ENCODE measurements at regions not wholly inside any gene's neighbourhood (a gene's known extent, or its start where the extent isn't known, plus 50 kb on each side); places are given as distances from the start of the nearest gene placed in this dataset.

DNA sequence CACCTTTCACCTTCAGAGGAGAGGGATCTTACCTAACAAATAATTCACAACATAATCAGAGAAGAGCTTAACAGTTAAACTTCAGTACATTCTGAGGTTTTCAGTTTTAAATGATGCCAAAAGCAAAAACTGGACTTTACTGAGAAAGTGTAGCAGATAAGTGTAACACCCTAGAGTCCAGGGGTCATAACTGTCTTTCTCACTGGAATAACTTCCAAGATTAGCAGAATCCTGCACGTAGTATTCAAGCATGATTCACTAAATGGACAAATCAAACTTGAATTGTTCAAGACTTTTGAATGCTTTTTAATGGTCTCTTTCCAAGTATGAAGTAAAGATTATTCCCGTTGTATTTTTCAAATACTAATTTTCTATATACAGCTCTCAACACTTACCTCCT lies 180.1 kb upstream of the NREP start:
- H3K36me3 Mint-ChIP-seq (ENCODE audit: insufficient read depth, unreplicated experiment), result no peaks in the 10 kb centered on the region
- no TSS peak for BruUV-seq (replicated peaks)
- no peaks in the 10 kb centered on the region for H3K9me3 Mint-ChIP-seq (ENCODE audit: unreplicated experiment)
- POLR2A ChIA-PET, result no interaction called here
- CTCF ChIA-PET, result no interaction called here
- no peak overlapping the region for H3K4me3 Mint-ChIP-seq (ENCODE audit: unreplicated experiment)
- H3K27ac Mint-ChIP-seq (ENCODE audit: unreplicated experiment), result no peak overlapping the region
- no peaks in the 10 kb centered on the region for H3K27me3 ChIP-seq (replicated peaks; ENCODE audit: control insufficient read depth, insufficient read depth, low read length)
- no peak for TF ChIP-seq CTCF (IDR thresholded peaks at IDR 0.05; ENCODE audit: insufficient read depth in 1 of 2, low read depth in 1 of 2, low read length in 1 of 2, severe bottlenecking in 1 of 2, unreplicated experiment in 1 of 2)
- DNase-seq, result no peak
- H3K4me3 ChIP-seq (ENCODE audit: low read depth, low read length), result no peak overlapping the region
- no peaks in the 10 kb centered on the region for H3K9me3 ChIP-seq
- H3K27me3 Mint-ChIP-seq (ENCODE audit: insufficient read depth, unreplicated experiment), result peaks cover 2% of the 10 kb centered on the region
- peaks cover 7% of the 10 kb centered on the region for H3K4me1 Mint-ChIP-seq (ENCODE audit: low read depth, unreplicated experiment)
- intact Hi-C loops (cut with micrococcal nuclease; ENCODE audit: unreplicated experiment), result no loop called here
- no peaks in the 10 kb centered on the region for H3K36me3 ChIP-seq (ENCODE audit: control insufficient read depth, insufficient read depth, low read length)
- H3K4me1 ChIP-seq, result no peaks in the 10 kb centered on the region

- H3K36me3 ChIP-seq (ENCODE audit: control insufficient read depth, insufficient read depth, low read length), result no peaks in the 10 kb centered on the region
- intact Hi-C loops (cut with micrococcal nuclease; ENCODE audit: unreplicated experiment), result no loop called here
- ChIA-PET CTCF (no interaction called here), POLR2A (no interaction called here)
- no peak for TF ChIP-seq CTCF (IDR thresholded peaks at IDR 0.05; ENCODE audit: insufficient read depth in 1 of 2, low read depth in 1 of 2, low read length in 1 of 2, severe bottlenecking in 1 of 2, unreplicated experiment in 1 of 2)
- Mint-ChIP-seq H3K27me3 (ENCODE audit: insufficient read depth, unreplicated experiment) (peaks cover 2% of the 10 kb centered on the region), H3K4me1 (ENCODE audit: low read depth, unreplicated experiment) (peaks cover 7% of the 10 kb centered on the region), H3K36me3 (ENCODE audit: insufficient read depth, unreplicated experiment) (no peaks in the 10 kb centered on the region), H3K4me3 (ENCODE audit: unreplicated experiment) (no peak overlapping the region), H3K9me3 (ENCODE audit: unreplicated experiment) (no peaks in the 10 kb centered on the region), H3K27ac (ENCODE audit: unreplicated experiment) (no peak overlapping the region)
- H3K4me3 ChIP-seq (ENCODE audit: low read depth, low read length), result no peak overlapping the region
- H3K9me3 ChIP-seq, result no peaks in the 10 kb centered on the region
- no peaks in the 10 kb centered on the region for H3K4me1 ChIP-seq
- DNase-seq, result no peak
- BruUV-seq (replicated peaks), result no TSS peak
- H3K27me3 ChIP-seq (replicated peaks; ENCODE audit: control insufficient read depth, insufficient read depth, low read length), result no peaks in the 10 kb centered on the region
Observed at GRCh38 chr5:111935835-111936234, 178.8 kb upstream of the NREP start.

- Histone ChIP-seq H3K4me1 (no peaks in the 10 kb centered on the region), H3K9me3 (no peaks in the 10 kb centered on the region), H3K4me3 (ENCODE audit: low read depth, low read length) (no peak overlapping the region), H3K27me3 (replicated peaks; ENCODE audit: control insufficient read depth, insufficient read depth, low read length) (no peaks in the 10 kb centered on the region), H3K36me3 (ENCODE audit: control insufficient read depth, insufficient read depth, low read length) (no peaks in the 10 kb centered on the region)
- Mint-ChIP-seq H3K36me3 (ENCODE audit: insufficient read depth, unreplicated experiment) (no peaks in the 10 kb centered on the region), H3K4me3 (ENCODE audit: unreplicated experiment) (no peak overlapping the region), H3K27ac (ENCODE audit: unreplicated experiment) (no peak overlapping the region), H3K27me3 (ENCODE audit: insufficient read depth, unreplicated experiment) (peaks cover 2% of the 10 kb centered on the region), H3K9me3 (ENCODE audit: unreplicated experiment) (no peaks in the 10 kb centered on the region), H3K4me1 (ENCODE audit: low read depth, unreplicated experiment) (peaks cover 7% of the 10 kb centered on the region)
- CTCF ChIA-PET, result no interaction called here
- intact Hi-C loops (cut with micrococcal nuclease; ENCODE audit: unreplicated experiment), result no loop called here
- DNase-seq, result no peak
- POLR2A ChIA-PET, result no interaction called here
- no peak for TF ChIP-seq CTCF (IDR thresholded peaks at IDR 0.05; ENCODE audit: insufficient read depth in 1 of 2, low read depth in 1 of 2, low read length in 1 of 2, severe bottlenecking in 1 of 2, unreplicated experiment in 1 of 2)
- BruUV-seq (replicated peaks), result no TSS peak
Observed at GRCh38 chr5:111935009-111935408, 178.0 kb upstream of the NREP start.

Data from Caco-2 (cell line).